Activated B cell treated with CpG ODN at 0.5 μM for 24 hours (primary cell): ENCODE measurements at regions not wholly inside any gene's neighbourhood (a gene's known extent, or its start where the extent isn't known, plus 50 kb on each side); places are given as distances from the start of the nearest gene placed in this dataset.

Source experiments
- ATAC-seq: fragments of 200-7000 bp; cut with Tn5 transposase; one replicate; pipeline ENCODE4 v1.10.0; 2021; ENCODE audit warnings: low read depth, mild to moderate bottlenecking, moderate library complexity
- CTCF ChIA-PET: fragments of 350-600 bp; sonication (Branson Sonifier 250); formaldehyde crosslinking; loops from one replicate; lab custom pipeline; 2021; ENCODE audit warnings: antibody characterized with exemption; lab: Charles Lee
- POLR2A ChIA-PET: fragments of 350-600 bp; sonication (Branson Sonifier 250); formaldehyde crosslinking; loops from one replicate; lab custom pipeline; 2021; ENCODE audit warnings: antibody characterized with exemption; lab: Charles Lee
- DNase-seq: peaks from one replicate; pipeline ENCODE4 v3.0.0; 2022
- H3K27ac Mint-ChIP-seq: one replicate; pipeline ENCODE4 v1.8.0; 2020; ENCODE audit warnings: mixed read lengths
- H3K27me3 Mint-ChIP-seq: one replicate; pipeline ENCODE4 v1.8.0; 2021; ENCODE audit warnings: mixed read lengths
- H3K36me3 Mint-ChIP-seq: one replicate; pipeline ENCODE4 v1.8.0; 2021; ENCODE audit warnings: low read depth, mixed read lengths
- H3K4me1 Mint-ChIP-seq: one replicate; pipeline ENCODE4 v1.8.0; 2021; ENCODE audit warnings: mixed read lengths
- H3K4me3 Mint-ChIP-seq: one replicate; pipeline ENCODE4 v1.8.0; 2020; ENCODE audit warnings: mild to moderate bottlenecking, mixed read lengths
- H3K9me3 Mint-ChIP-seq: one replicate; pipeline ENCODE4 v1.8.0; 2020; ENCODE audit warnings: mixed read lengths
- intact Hi-C: fragments of 100-400 bp; cut with micrococcal nuclease; formaldehyde crosslinking; loops from one replicate; pipeline ENCODE4 v1.15.1; 2024
- TF ChIP-seq, protein P1 (sequence below): fragments of 200-600 bp; IDR thresholded peaks from one replicate; pipeline ENCODE4 v1.8.0; 2022; ENCODE audit warnings: antibody characterized with exemption, mild to moderate bottlenecking

DNA sequence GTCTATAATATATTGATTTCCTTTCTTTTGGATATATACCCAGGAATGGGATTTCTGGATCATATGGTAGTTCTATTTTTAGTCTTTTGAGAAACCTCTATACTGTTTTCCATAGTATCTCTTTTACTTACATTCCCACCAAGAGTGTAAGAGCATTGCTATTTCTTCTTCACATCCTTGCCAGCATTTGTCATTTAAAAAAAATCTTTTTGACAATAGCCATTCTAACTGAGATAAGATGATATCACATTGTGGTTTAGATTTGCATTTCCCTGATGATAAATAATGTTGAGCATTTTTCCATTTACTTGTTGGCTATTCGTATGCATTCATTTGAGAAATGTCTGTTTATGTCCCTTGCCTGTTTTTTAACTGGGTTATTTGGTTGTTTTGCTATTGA, 467.4 kb downstream of the COL11A1 start:
- POLR2A ChIA-PET = no interaction called here
- intact Hi-C loops = no loop called here
- H3K4me1 Mint-ChIP-seq = no peaks in the 10 kb centered on the region
- H3K36me3 Mint-ChIP-seq = no peaks in the 10 kb centered on the region
- no peak overlapping the region for H3K27ac Mint-ChIP-seq
- no peak for ATAC-seq
- peaks cover 1% of the 10 kb centered on the region for H3K9me3 Mint-ChIP-seq
- no peak overlapping the region for H3K4me3 Mint-ChIP-seq
- no peaks in the 10 kb centered on the region for H3K27me3 Mint-ChIP-seq
- TF ChIP-seq, protein P1, sequence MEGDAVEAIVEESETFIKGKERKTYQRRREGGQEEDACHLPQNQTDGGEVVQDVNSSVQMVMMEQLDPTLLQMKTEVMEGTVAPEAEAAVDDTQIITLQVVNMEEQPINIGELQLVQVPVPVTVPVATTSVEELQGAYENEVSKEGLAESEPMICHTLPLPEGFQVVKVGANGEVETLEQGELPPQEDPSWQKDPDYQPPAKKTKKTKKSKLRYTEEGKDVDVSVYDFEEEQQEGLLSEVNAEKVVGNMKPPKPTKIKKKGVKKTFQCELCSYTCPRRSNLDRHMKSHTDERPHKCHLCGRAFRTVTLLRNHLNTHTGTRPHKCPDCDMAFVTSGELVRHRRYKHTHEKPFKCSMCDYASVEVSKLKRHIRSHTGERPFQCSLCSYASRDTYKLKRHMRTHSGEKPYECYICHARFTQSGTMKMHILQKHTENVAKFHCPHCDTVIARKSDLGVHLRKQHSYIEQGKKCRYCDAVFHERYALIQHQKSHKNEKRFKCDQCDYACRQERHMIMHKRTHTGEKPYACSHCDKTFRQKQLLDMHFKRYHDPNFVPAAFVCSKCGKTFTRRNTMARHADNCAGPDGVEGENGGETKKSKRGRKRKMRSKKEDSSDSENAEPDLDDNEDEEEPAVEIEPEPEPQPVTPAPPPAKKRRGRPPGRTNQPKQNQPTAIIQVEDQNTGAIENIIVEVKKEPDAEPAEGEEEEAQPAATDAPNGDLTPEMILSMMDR = no peak
- CTCF ChIA-PET = no interaction called here
- no peak for DNase-seq

DNA sequence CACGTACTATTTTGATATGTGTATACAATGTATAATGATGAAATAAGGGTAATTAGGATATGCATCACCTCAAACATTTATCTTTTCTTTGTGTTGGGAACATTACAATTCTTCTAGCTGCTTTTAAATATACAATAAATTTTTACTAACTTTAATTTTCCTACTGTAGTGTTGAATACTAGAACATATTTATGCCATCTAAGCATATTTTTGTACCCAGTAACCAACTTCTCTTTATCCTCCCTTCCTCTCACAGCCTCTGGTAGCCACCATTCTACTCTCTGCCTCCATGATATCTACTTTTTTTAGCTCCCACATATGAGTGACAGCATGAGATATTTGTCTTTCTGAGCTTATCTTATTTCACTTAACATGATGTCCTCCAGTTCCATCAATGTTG, 468.0 kb downstream of the COL11A1 start:
- DNase-seq (no peak), ATAC-seq (no peak)
- Mint-ChIP-seq H3K27ac (no peak overlapping the region), H3K4me1 (no peaks in the 10 kb centered on the region), H3K4me3 (no peak overlapping the region), H3K9me3 (no peaks in the 10 kb centered on the region), H3K27me3 (no peaks in the 10 kb centered on the region), H3K36me3 (no peaks in the 10 kb centered on the region)
- intact Hi-C loops = no loop called here
- TF ChIP-seq, protein P1 = no peak
- ChIA-PET POLR2A (no interaction called here), CTCF (no interaction called here)

DNA sequence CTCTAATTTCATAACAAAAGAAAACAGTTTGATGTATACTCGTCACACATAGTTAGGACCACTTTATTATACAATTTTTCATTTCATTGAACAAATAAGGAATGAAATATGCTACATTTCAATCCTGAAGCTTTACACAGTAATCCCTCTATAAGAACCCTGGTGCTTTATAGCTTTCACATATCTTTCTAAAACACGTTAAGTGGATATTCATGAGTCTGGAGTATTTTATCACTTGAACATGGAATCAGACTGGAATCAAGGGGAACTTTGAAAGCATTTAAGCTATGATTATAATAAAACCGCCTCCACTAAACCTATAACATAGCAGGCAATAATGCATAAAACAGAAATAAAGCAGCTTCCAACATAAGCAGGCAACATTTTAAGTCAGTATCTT, 476.6 kb downstream of the COL11A1 start:
- Mint-ChIP-seq H3K4me3 (no peak overlapping the region), H3K4me1 (no peaks in the 10 kb centered on the region), H3K27ac (no peak overlapping the region), H3K36me3 (no peaks in the 10 kb centered on the region), H3K27me3 (no peaks in the 10 kb centered on the region), H3K9me3 (no peaks in the 10 kb centered on the region)
- ChIA-PET POLR2A (no interaction called here), CTCF (no interaction called here)
- no peak for DNase-seq
- TF ChIP-seq, protein P1 = no peak
- intact Hi-C loops = no loop called here
- ATAC-seq = no peak

GRCh38 chr1:102630041-102630440, 478.3 kb downstream of the COL11A1 start:
- intact Hi-C loops = no loop called here
- Mint-ChIP-seq H3K27ac (no peak overlapping the region), H3K4me1 (no peaks in the 10 kb centered on the region), H3K36me3 (no peaks in the 10 kb centered on the region), H3K4me3 (no peak overlapping the region), H3K9me3 (no peaks in the 10 kb centered on the region), H3K27me3 (no peaks in the 10 kb centered on the region)
- ATAC-seq (no peak), DNase-seq (no peak)
- ChIA-PET POLR2A (no interaction called here), CTCF (no interaction called here)
- TF ChIP-seq, protein P1 = no peak

DNA sequence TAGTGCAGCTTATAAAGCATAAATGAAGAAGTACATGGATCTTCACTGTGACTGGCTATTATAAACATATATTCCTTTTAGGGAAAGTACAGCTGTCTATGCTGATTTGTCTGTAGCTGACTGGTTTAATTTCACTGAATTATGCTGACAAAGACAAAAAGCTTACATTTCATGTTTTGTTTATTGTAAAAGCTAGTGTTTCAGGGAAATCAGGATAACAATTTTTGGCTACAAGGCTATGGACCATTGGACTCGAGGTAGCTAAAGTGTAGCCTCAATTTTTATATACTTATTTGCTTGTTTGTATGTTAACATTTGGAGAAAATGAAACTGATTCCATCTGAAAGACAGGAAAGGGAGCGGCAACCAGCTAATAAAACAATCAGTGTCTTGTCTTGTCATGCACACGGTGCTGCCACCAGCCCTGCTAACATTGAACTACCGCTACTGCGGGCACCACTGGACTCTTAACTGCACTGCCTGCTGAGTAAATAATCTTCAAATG, 480.2 kb downstream of the COL11A1 start:
- intact Hi-C loops = no loop called here
- ATAC-seq (no peak), DNase-seq (no peak)
- Mint-ChIP-seq H3K4me3 (no peak overlapping the region), H3K27ac (no peak overlapping the region), H3K27me3 (no peaks in the 10 kb centered on the region), H3K36me3 (no peaks in the 10 kb centered on the region), H3K9me3 (no peaks in the 10 kb centered on the region), H3K4me1 (no peaks in the 10 kb centered on the region)
- CTCF ChIA-PET = no interaction called here
- POLR2A ChIA-PET = no interaction called here
- TF ChIP-seq, protein P1 = no peak
